ENCODE measurements at regions not wholly inside any gene's neighbourhood (a gene's known extent, or its start where the extent isn't known, plus 50 kb on each side); places are given as distances from the start of the nearest gene placed in this dataset.

- TF ChIP-seq ZSCAN23 (tag by site-specific recombination; IDR thresholded peaks at IDR 0.05) = no peak
- TF ChIP-seq CTCF (tag by site-specific recombination; IDR thresholded peaks at IDR 0.05) = no peak
- TF ChIP-seq, protein P1, sequence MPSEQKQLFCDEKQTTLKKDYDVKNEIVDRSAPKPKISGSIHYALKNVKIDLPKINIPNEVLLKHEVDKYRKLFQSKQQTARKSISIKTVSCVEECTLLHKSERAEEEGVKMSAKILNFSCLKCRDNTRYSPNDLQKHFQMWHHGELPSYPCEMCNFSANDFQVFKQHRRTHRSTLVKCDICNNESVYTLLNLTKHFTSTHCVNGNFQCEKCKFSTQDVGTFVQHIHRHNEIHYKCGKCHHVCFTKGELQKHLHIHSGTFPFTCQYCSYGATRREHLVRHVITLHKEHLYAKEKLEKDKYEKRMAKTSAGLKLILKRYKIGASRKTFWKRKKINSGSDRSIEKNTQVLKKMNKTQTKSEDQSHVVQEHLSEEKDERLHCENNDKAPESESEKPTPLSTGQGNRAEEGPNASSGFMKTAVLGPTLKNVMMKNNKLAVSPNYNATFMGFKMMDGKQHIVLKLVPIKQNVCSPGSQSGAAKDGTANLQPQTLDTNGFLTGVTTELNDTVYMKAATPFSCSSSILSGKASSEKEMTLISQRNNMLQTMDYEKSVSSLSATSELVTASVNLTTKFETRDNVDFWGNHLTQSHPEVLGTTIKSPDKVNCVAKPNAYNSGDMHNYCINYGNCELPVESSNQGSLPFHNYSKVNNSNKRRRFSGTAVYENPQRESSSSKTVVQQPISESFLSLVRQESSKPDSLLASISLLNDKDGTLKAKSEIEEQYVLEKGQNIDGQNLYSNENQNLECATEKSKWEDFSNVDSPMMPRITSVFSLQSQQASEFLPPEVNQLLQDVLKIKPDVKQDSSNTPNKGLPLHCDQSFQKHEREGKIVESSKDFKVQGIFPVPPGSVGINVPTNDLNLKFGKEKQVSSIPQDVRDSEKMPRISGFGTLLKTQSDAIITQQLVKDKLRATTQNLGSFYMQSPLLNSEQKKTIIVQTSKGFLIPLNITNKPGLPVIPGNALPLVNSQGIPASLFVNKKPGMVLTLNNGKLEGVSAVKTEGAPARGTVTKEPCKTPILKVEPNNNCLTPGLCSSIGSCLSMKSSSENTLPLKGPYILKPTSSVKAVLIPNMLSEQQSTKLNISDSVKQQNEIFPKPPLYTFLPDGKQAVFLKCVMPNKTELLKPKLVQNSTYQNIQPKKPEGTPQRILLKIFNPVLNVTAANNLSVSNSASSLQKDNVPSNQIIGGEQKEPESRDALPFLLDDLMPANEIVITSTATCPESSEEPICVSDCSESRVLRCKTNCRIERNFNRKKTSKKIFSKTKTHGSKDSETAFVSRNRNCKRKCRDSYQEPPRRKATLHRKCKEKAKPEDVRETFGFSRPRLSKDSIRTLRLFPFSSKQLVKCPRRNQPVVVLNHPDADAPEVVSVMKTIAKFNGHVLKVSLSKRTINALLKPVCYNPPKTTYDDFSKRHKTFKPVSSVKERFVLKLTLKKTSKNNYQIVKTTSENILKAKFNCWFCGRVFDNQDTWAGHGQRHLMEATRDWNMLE (tag by site-specific recombination; conservative IDR thresholded peaks at IDR 0.05; ENCODE audit: low read depth) = no peak
- no peak for TF ChIP-seq ZNF138 (tag by site-specific recombination; IDR thresholded peaks at IDR 0.05; ENCODE audit: borderline replicate concordance)
- TF ChIP-seq ZNF654 (tag by site-specific recombination; IDR thresholded peaks at IDR 0.05; ENCODE audit: low read depth) = no peak
- no peak for TF ChIP-seq ZNF10 (tag by site-specific recombination; IDR thresholded peaks at IDR 0.05)
- no peak for TF ChIP-seq ZNF76 (tag by site-specific recombination; IDR thresholded peaks at IDR 0.05; ENCODE audit: borderline replicate concordance, low read depth)
- no peak for TF ChIP-seq YY1 (tag by site-specific recombination; IDR thresholded peaks at IDR 0.05)
- TF ChIP-seq, protein P2, sequence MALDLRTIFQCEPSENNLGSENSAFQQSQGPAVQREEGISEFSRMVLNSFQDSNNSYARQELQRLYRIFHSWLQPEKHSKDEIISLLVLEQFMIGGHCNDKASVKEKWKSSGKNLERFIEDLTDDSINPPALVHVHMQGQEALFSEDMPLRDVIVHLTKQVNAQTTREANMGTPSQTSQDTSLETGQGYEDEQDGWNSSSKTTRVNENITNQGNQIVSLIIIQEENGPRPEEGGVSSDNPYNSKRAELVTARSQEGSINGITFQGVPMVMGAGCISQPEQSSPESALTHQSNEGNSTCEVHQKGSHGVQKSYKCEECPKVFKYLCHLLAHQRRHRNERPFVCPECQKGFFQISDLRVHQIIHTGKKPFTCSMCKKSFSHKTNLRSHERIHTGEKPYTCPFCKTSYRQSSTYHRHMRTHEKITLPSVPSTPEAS (tag by site-specific recombination; IDR thresholded peaks at IDR 0.05) = no peak
- TF ChIP-seq GFI1B (tag by site-specific recombination; IDR thresholded peaks at IDR 0.05) = no peak
- TF ChIP-seq ZNF274 (IDR thresholded peaks at IDR 0.05; ENCODE audit: low read length) = no peak
- no peak for TF ChIP-seq ZNF274 (tag by site-specific recombination; IDR thresholded peaks at IDR 0.05; ENCODE audit: borderline replicate concordance)
Measured at GRCh38 chr4:136342666-136343065, 1189.6 kb downstream of the PCDH18 start.
